Liver (tissue), 3 donors: ENCODE measurements at regions not wholly inside any gene's neighbourhood (a gene's known extent, or its start where the extent isn't known, plus 50 kb on each side); places are given as distances from the start of the nearest gene placed in this dataset.
"Not testable (repeated sequence)": the region's sequence is repeated elsewhere in the genome, so short reads cannot be mapped to it uniquely, and the experiment has no call there.

Experiments used
- CTCF ChIP-seq: fragments of 150-350 bp; IDR thresholded peaks from 2 replicates; pipeline ENCODE4 v1.5.1; 2017; ENCODE audit warnings: improper control_type of control experiment, low read depth, low read length; ENCODE audit not compliant: missing input control
- MAX ChIP-seq: IDR thresholded peaks from 2 replicates; pipeline ENCODE4 v1.6.1; 2016; ENCODE audit warnings: antibody characterized with exemption
- TAF1 ChIP-seq: conservative IDR thresholded peaks from 2 replicates; pipeline ENCODE4 v1.6.1; 2016; ENCODE audit warnings: antibody characterized with exemption, mild to moderate bottlenecking
- YY1 ChIP-seq: IDR thresholded peaks from 2 replicates; pipeline ENCODE4 v1.6.1; 2016; ENCODE audit warnings: antibody characterized with exemption, mild to moderate bottlenecking
- TF ChIP-seq, protein P1 (sequence below): IDR thresholded peaks from 2 replicates; pipeline ENCODE4 v1.6.1; 2016; ENCODE audit warnings: antibody characterized with exemption, mild to moderate bottlenecking
- donor health status: healthy.
- donor health status: healthy.

GRCh38 chr14:19072518-19072917, 105.3 kb downstream of the POTEM start:
- not testable (repeated sequence) for TF ChIP-seq CTCF, TAF1, YY1, MAX
- TF ChIP-seq, protein P1, sequence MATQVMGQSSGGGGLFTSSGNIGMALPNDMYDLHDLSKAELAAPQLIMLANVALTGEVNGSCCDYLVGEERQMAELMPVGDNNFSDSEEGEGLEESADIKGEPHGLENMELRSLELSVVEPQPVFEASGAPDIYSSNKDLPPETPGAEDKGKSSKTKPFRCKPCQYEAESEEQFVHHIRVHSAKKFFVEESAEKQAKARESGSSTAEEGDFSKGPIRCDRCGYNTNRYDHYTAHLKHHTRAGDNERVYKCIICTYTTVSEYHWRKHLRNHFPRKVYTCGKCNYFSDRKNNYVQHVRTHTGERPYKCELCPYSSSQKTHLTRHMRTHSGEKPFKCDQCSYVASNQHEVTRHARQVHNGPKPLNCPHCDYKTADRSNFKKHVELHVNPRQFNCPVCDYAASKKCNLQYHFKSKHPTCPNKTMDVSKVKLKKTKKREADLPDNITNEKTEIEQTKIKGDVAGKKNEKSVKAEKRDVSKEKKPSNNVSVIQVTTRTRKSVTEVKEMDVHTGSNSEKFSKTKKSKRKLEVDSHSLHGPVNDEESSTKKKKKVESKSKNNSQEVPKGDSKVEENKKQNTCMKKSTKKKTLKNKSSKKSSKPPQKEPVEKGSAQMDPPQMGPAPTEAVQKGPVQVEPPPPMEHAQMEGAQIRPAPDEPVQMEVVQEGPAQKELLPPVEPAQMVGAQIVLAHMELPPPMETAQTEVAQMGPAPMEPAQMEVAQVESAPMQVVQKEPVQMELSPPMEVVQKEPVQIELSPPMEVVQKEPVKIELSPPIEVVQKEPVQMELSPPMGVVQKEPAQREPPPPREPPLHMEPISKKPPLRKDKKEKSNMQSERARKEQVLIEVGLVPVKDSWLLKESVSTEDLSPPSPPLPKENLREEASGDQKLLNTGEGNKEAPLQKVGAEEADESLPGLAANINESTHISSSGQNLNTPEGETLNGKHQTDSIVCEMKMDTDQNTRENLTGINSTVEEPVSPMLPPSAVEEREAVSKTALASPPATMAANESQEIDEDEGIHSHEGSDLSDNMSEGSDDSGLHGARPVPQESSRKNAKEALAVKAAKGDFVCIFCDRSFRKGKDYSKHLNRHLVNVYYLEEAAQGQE: not testable (repeated sequence)
